ENCODE measurements at regions not wholly inside any gene's neighbourhood (a gene's known extent, or its start where the extent isn't known, plus 50 kb on each side); places are given as distances from the start of the nearest gene placed in this dataset.

- TF ChIP-seq CTCF (IDR thresholded peaks at IDR 0.05; ENCODE audit: low read depth, low read length) (no peak), EZH2phosphoT487 (IDR thresholded peaks at IDR 0.05; ENCODE audit: low read depth) (no peak)
Observed at GRCh38 chr12:75720812-75721641, 209.6 kb upstream of the KRR1 start.
